Choroid plexus epithelial cell (primary cell): ENCODE measurements at regions not wholly inside any gene's neighbourhood (a gene's known extent, or its start where the extent isn't known, plus 50 kb on each side); places are given as distances from the start of the nearest gene placed in this dataset.
A peak's percentile ranks its signal among the peaks of the same experiment; 100 is the strongest.

Experiments
- DNase-seq: peaks from one replicate; pipeline ENCODE4 v3.0.0-alpha.2; 2010; ENCODE audit warnings: low read depth
- H3K4me3 ChIP-seq: 2 replicates; pipeline ENCODE4 v1.5.1; 2011; ENCODE audit warnings: low read depth, mild to moderate bottlenecking, control low read depth, low read length, moderate library complexity
- TF ChIP-seq, protein P1 (sequence below): conservative IDR thresholded peaks from 2 replicates; pipeline ENCODE4 v1.5.1; 2011; ENCODE audit warnings: low read depth, mild to moderate bottlenecking, control low read depth, inconsistent platforms, low read length, moderate library complexity

DNA sequence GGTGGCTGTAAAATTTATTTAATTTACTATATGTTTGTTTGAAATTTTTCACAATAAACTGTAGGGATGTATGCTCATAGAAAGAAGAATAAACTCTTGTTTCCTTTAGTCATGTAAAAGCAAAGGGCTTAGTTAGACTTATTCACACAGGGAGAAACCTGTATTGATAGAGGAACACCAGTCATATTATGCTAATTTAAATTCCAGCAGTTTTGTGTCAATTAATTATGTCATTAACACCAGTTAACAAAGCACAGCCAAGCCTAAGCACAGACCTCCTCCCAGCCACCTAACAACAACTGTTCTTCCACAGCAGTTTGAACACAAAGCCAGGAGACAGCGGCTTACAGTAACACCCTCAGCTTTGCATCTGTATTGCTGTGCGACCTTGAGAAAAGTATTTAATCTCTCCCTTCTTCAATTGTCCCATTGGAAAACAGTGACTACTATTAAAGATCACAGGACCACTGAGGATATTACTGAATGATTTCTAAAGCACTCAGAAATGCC is 260.8 kb upstream of the RRP15 start:
- no peak for DNase-seq
- no peak overlapping the region for H3K4me3 ChIP-seq
- TF ChIP-seq, protein P1, sequence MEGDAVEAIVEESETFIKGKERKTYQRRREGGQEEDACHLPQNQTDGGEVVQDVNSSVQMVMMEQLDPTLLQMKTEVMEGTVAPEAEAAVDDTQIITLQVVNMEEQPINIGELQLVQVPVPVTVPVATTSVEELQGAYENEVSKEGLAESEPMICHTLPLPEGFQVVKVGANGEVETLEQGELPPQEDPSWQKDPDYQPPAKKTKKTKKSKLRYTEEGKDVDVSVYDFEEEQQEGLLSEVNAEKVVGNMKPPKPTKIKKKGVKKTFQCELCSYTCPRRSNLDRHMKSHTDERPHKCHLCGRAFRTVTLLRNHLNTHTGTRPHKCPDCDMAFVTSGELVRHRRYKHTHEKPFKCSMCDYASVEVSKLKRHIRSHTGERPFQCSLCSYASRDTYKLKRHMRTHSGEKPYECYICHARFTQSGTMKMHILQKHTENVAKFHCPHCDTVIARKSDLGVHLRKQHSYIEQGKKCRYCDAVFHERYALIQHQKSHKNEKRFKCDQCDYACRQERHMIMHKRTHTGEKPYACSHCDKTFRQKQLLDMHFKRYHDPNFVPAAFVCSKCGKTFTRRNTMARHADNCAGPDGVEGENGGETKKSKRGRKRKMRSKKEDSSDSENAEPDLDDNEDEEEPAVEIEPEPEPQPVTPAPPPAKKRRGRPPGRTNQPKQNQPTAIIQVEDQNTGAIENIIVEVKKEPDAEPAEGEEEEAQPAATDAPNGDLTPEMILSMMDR: no peak

DNA sequence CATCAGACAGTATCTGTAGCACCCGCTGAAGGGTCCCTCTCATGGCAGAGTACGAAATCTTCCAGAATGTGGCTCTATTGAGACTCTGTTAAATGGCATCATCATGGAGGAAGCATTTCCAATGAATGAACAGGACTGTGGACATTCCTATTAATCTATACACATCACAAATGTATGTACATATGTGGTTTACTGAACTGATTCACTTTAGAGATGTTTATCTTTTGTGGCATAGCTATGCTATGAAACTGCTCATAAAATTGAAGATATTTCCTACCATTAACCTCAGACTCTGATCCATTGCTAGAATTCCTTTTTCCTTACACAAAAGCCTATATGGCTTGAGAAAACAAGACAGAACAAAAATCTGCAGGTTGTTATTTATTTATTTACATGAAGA is 259.6 kb upstream of the RRP15 start:
- peak; percentile 1 for DNase-seq
- TF ChIP-seq, protein P1: no peak
- no peak overlapping the region for H3K4me3 ChIP-seq

DNA sequence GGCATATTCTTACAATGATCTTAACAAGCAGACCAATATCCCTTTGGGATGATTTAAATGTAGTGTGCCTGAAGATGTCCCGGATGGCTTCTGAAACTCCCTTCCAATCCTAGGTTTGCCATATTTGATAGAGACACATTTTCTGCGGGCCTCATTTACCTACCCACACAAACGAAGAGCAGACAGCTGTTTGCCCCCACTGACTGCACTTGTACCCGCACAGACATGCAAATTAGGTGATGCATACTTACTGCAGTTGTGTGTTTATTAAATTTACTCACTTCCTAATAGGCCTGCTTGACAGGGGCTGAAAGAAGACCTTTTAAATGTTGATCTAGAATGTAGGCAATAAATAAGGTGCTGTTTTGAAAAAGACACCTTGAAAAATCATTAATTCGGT is 257.9 kb upstream of the RRP15 start:
- DNase-seq: no peak
- no peak overlapping the region for H3K4me3 ChIP-seq
- TF ChIP-seq, protein P1: no peak

DNA sequence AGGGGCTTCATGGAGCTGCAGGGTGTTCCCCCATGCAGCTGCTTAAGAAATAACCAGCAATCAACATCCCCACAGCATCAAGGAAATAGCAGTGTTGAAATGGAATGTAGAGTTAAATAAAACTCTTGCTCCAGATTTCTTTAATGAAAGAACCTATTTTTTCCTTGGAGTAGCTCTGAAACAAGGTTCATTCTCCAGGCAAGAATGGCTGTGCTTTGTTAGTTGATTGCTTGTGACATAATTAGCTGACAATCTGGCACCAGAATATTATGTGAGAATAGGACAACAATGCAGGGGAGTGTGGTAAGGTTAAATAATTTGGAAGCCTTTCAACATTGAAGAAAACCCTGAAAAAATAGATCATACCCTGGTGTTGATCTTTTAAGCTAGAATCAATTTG is 254.2 kb upstream of the RRP15 start:
- TF ChIP-seq, protein P1: no peak
- no peak for DNase-seq
- H3K4me3 ChIP-seq: no peak overlapping the region

DNA sequence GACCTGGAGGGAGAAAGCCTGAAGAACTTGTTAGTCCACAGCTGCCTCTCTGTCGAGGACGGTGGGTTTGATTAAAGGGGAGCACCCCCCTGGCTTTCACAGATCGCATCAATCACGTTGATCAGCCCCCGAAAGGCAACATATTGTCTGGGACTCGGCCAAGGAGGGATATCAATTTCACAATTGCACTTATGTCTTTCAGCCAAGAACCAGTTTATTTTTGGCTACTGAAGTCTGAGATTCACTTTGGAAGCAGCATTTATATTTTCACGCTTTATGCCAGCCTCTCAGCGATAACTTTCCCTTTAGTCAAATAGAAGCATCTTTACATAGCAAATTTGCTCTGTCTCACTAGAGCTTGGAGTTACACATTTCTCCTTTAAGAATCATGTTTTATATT is 253.2 kb upstream of the RRP15 start:
- no peak for DNase-seq
- no peak overlapping the region for H3K4me3 ChIP-seq
- TF ChIP-seq, protein P1: no peak

DNA sequence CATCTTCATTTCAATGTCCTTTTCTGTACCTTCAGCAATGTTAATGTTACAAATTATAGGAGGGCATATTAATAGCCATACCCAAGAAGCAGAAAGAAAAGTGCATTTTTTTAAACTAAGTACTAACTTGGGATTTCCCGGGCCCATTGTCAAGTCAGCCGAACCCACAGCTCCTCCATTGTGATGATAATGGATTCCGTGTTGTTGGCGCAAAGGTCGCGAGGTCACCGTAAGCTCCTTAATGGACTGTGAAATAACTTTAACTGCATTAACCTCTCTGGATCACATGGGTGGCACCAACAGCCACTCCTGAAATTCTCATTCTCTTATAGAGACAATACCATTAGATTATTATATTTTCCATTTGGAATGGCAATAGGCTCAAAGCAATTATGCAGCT is 250.6 kb upstream of the RRP15 start:
- no peak for DNase-seq
- H3K4me3 ChIP-seq: no peak overlapping the region
- TF ChIP-seq, protein P1: no peak

DNA sequence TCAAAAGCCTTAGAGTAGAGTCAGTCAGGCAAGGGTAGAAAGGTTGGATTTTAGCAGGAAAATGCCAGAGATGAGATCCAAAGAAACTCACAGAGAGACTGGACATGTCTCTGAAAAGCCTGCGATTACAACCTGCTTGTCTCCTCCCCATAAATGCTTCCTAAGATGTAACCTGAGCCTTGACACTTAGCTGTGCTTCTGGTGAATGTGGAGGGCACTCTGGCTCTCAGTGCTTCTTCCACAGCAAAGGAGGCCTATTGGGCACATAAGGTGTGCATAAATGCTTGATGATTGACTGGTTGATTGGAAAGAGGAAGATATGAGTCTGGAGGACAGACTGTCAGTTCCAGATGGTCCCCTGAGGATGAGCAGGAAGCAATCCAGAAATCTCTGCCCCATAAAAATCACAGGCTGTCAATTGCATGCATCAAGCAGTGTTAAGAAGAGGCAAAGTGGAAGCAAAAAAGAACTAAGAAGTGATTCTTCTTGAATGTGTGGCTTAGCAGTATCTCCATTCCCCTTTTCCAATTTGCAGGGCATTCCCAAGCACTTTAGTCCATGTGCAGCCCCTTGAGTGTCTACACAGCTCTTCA is 236.2 kb upstream of the RRP15 start:
- TF ChIP-seq, protein P1: no peak
- no peak for DNase-seq
- H3K4me3 ChIP-seq: no peak overlapping the region
